ENCODE measurements at regions not wholly inside any gene's neighbourhood (a gene's known extent, or its start where the extent isn't known, plus 50 kb on each side); places are given as distances from the start of the nearest gene placed in this dataset.
A peak's percentile ranks its signal among the peaks of the same experiment; 100 is the strongest.

GRCh38 chr9:7510199-7510598, 289.4 kb downstream of the DMAC1 start:
- TF ChIP-seq POLR2A (IDR thresholded peaks at IDR 0.05) (no peak), CTCF (IDR thresholded peaks at IDR 0.05) (no peak)
- intact Hi-C loops (cut with DNase I), result no loop called here
- ATAC-seq (no peak), DNase-seq (no peak)
- Histone ChIP-seq H3K4me1 (peaks cover 0 to 19% (median 0%) of the 10 kb centered on the region in 12 donors), H3K4me3 (no peak overlapping the region), H3K36me3 (no peaks in the 10 kb centered on the region), H3K27ac (peak overlapping the region in 6 of 12 donors; percentile 2 to 64 (median 47)), H3K27me3 (no peaks in the 10 kb centered on the region), H3K9me3 (no peaks in the 10 kb centered on the region)
- 70 to 77% (median 72%) methylated on average over 7 of the region's 7 CpGs for WGBS, 4 donors

- Histone ChIP-seq H3K27ac (peak overlapping the region in 6 of 12 donors; percentile 2 to 64 (median 47)), H3K27me3 (no peaks in the 10 kb centered on the region), H3K4me3 (no peak overlapping the region), H3K9me3 (no peaks in the 10 kb centered on the region), H3K4me1 (peaks cover 0 to 19% (median 0%) of the 10 kb centered on the region in 12 donors), H3K36me3 (no peaks in the 10 kb centered on the region)
- ATAC-seq (no peak), DNase-seq (no peak)
- 69 to 82% (median 72%) methylated on average over 7 of the region's 7 CpGs for WGBS, 4 donors
- TF ChIP-seq POLR2A (IDR thresholded peaks at IDR 0.05), result no peak
- TF ChIP-seq CTCF (IDR thresholded peaks at IDR 0.05), result no peak
- intact Hi-C loops (cut with DNase I), result no loop called here
These were observed 289.9 kb downstream of the DMAC1 start for GRCh38 chr9:7509576-7510145.

GRCh38 chr9:7508516-7508915, 291.1 kb downstream of the DMAC1 start:
- 60 to 75% (median 73%) methylated on average over 1 of the region's 1 CpG for WGBS, 4 donors
- H3K36me3 ChIP-seq, result no peaks in the 10 kb centered on the region
- peak overlapping the region in 4 of 12 donors; percentile 11 to 43 (median 22) for H3K27ac ChIP-seq
- peaks cover 0 to 19% (median 0%) of the 10 kb centered on the region in 12 donors for H3K4me1 ChIP-seq
- ATAC-seq (no peak), DNase-seq (no peak)
- TF ChIP-seq CTCF (IDR thresholded peaks at IDR 0.05), result no peak
- no peak for TF ChIP-seq POLR2A (IDR thresholded peaks at IDR 0.05)
- intact Hi-C loops (cut with DNase I), result no loop called here
- no peaks in the 10 kb centered on the region for H3K27me3 ChIP-seq
- no peak overlapping the region for H3K4me3 ChIP-seq
- no peaks in the 10 kb centered on the region for H3K9me3 ChIP-seq

GRCh38 chr9:7507566-7508270, 291.9 kb downstream of the DMAC1 start:
- intact Hi-C loops (cut with DNase I), result no loop called here
- 54 to 60% (median 57%) methylated on average over 7 of the region's 7 CpGs for WGBS, 4 donors

More at GRCh38 chr9:7507566-7508270, 291.9 kb downstream of the DMAC1 start:
- Histone ChIP-seq H3K27me3 (no peaks in the 10 kb centered on the region), H3K4me3 (no peak overlapping the region), H3K4me1 (peaks cover 0 to 19% (median 0%) of the 10 kb centered on the region in 12 donors), H3K36me3 (no peaks in the 10 kb centered on the region), H3K9me3 (no peaks in the 10 kb centered on the region), H3K27ac (peak overlapping the region in 4 of 12 donors; percentile 23 to 44 (median 36))
- DNase-seq, result peak; percentile 24 to 73 (median 45)
- TF ChIP-seq CTCF (IDR thresholded peaks at IDR 0.05) (no peak), POLR2A (IDR thresholded peaks at IDR 0.05) (no peak)
- peak in 3 of 4 donors; percentile 58 to 74 (median 72) for ATAC-seq

Data from heart left ventricle (tissue), 16 donors.